ENCODE measurements at regions not wholly inside any gene's neighbourhood (a gene's known extent, or its start where the extent isn't known, plus 50 kb on each side); places are given as distances from the start of the nearest gene placed in this dataset.

DNA sequence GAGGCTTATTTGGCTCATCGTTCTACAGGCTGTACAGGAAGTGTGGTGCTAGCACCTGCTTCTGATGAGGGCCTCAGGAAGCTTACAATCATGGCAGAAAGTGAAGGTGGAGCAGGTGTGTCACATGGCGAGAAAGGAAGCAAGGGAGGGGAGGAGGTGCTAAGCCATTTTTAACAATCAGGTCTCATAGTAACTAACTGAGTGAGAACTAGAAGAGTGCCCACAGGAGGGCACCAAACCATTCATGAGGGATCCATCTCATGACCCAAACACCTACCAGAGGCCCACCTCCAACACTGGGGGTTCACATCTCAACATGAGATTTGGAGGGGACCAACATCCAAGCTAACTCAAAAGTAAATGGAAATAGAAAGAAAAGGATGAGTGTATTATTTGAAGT lies 78.1 kb downstream of the CXCL12 start:
- TF ChIP-seq, protein P1, sequence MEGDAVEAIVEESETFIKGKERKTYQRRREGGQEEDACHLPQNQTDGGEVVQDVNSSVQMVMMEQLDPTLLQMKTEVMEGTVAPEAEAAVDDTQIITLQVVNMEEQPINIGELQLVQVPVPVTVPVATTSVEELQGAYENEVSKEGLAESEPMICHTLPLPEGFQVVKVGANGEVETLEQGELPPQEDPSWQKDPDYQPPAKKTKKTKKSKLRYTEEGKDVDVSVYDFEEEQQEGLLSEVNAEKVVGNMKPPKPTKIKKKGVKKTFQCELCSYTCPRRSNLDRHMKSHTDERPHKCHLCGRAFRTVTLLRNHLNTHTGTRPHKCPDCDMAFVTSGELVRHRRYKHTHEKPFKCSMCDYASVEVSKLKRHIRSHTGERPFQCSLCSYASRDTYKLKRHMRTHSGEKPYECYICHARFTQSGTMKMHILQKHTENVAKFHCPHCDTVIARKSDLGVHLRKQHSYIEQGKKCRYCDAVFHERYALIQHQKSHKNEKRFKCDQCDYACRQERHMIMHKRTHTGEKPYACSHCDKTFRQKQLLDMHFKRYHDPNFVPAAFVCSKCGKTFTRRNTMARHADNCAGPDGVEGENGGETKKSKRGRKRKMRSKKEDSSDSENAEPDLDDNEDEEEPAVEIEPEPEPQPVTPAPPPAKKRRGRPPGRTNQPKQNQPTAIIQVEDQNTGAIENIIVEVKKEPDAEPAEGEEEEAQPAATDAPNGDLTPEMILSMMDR (IDR thresholded peaks at IDR 0.05; ENCODE audit: control insufficient read depth, insufficient read depth, low read depth, low read length, missing control alignments), result peak; percentile 40
- H3K4me3 ChIP-seq (ENCODE audit: control insufficient read depth, low read depth, low read length), result no peak overlapping the region
- no peak for DNase-seq (ENCODE audit: low read depth)

DNA sequence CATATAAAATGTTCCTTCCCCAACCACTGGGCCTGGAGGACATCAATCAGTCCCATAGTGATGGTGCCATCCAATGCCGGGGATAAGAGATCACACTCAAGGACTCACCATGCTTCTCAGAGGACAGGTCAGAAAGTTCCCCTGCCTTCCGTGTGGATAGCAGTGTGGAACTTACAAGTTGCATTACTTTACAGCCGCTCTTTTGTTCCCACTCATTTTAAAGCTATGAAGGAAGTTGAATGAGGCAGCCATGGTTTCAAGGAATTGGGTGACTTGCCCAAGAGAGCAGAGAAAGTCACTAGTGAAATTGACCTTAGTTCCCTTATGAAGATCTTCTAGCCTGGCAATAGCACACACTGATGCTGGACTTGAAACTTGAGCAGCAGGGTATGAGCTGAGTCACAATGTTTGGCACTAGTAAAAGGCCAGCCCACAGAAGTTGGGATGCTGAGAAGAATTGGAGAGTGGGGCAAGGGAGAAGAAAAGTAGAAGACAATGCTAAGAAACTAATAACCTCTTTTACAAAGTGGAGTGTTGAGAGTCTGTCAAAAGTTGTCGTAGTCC lies 78.7 kb downstream of the CXCL12 start:
- H3K4me3 ChIP-seq (ENCODE audit: control insufficient read depth, low read depth, low read length), result no peak overlapping the region
- TF ChIP-seq, protein P1 (IDR thresholded peaks at IDR 0.05; ENCODE audit: control insufficient read depth, insufficient read depth, low read depth, low read length, missing control alignments), result no peak
- DNase-seq (ENCODE audit: low read depth), result peak; percentile 67

DNA sequence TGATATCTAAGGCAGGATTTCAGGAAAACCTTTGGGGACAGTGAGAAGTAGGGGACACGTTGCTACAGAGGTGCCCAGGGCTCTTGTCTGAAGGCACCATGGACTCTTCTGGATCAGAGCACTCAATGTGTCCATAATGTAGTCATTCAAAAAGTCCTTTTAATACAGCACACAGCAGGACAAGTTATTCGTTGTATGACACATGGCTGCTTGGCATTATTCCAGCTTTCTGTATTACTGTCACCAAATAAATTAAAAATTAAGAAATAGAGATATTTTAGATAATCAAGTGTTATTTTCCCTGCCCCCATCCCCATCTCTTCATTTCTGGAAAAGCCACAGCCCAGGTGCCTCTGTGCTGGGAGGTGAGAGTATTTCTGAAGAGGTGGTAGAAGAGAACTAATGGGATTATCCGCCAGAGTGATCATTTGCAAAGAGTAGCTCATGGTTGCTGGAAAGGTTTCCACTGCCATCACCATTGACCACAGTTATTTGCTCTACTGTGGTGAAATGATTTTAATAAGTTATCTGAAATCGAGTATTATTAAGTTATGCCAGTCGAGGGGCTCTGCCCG lies 83.0 kb downstream of the CXCL12 start:
- H3K4me3 ChIP-seq (ENCODE audit: control insufficient read depth, low read depth, low read length), result no peak overlapping the region
- TF ChIP-seq, protein P1 (IDR thresholded peaks at IDR 0.05; ENCODE audit: control insufficient read depth, insufficient read depth, low read depth, low read length, missing control alignments), result no peak
- no peak for DNase-seq (ENCODE audit: low read depth)

DNA sequence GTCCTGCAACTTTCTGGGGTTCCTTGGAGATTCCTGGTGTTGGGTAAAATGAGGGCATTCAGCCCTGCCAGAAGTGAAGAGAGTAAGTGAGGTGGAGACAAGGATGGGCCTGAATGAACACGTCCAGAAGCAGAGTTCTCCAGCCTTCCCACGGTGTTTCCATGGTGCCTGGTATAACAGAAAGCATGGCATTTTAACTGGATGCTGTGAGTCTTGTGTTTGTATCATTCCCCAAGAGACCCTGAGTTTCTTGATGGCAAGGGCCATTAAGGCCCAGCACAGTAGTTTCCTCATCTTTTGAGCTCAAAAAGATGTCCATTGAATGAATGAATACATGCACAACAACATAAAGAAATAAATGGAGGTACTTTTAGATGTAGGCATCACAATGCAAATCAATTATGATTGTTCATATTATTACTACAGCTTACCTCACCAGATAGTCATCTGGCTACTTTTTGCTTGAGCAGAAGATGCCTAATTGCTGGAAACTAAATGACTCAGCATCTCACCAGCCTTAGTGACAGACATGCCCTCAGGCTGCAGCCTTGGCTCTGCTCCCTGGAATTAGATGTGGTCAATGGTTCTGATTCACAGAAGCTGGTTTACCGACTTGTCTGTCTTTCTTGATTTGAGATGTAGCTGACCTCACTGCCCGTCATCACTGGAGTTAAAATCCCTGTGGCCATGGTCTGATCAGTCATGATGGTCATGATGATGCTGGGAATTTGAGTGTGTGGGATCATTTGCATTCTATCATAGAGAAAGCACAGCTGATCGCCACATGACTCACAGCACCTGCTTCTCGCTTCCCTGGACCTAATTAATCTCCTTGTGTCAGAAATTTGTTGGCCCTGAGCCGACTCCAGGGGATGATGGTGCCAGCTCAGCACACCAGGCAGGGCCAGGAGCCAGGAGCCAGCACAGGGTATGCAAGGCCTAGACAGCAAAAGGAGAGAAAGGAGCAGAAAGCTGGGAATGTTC lies 83.9 kb downstream of the CXCL12 start:
- H3K4me3 ChIP-seq (ENCODE audit: control insufficient read depth, low read depth, low read length), result no peak overlapping the region
- peak; percentile 98 for DNase-seq (ENCODE audit: low read depth)
- TF ChIP-seq, protein P1 (IDR thresholded peaks at IDR 0.05; ENCODE audit: control insufficient read depth, insufficient read depth, low read depth, low read length, missing control alignments), result no peak

DNA sequence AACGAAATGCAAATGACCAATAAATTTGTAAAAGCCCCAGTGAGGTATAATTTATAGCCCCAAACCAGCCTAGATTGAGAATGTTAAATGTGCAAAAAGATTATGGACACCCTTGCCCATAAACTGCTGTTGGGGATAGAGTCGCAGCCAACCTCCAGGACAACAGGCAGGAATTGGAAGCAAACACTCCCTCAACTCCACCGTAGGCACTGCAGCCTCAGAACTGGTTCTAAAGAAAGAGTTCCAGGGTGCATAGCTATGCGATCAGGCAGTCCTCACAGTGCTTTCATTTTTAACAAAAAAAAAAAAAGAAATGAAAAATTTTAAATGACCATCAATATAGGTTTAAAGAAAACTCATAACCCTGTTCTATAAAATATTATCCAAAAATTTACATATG lies 86.2 kb downstream of the CXCL12 start:
- no peak overlapping the region for H3K4me3 ChIP-seq (ENCODE audit: control insufficient read depth, low read depth, low read length)
- TF ChIP-seq, protein P1 (IDR thresholded peaks at IDR 0.05; ENCODE audit: control insufficient read depth, insufficient read depth, low read depth, low read length, missing control alignments), result no peak
- no peak for DNase-seq (ENCODE audit: low read depth)

DNA sequence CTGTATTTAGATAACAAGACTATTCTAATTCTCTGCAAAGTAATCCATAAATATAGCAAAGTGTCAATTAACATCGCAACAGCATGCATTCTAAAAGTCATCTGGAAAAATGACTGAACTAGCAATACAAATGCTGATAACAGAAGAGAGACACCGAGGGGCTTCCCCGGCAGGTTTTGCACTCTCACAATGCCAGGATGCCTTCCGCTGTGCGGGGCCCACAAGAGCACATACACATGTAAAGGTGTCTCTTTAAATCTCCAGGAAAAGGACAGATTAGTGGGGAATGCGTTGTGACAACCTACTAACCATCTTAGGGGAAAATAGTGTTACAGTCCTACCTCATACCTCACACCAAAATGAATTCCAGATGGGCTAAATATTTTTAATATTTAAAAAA lies 86.9 kb downstream of the CXCL12 start:
- H3K4me3 ChIP-seq (ENCODE audit: control insufficient read depth, low read depth, low read length), result no peak overlapping the region
- DNase-seq (ENCODE audit: low read depth), result no peak
- TF ChIP-seq, protein P1 (IDR thresholded peaks at IDR 0.05; ENCODE audit: control insufficient read depth, insufficient read depth, low read depth, low read length, missing control alignments), result no peak
